HG02798 (cell line): ENCODE measurements at regions not wholly inside any gene's neighbourhood (a gene's known extent, or its start where the extent isn't known, plus 50 kb on each side); places are given as distances from the start of the nearest gene placed in this dataset.

ENCODE experiments used
- ATAC-seq: cut with Tn5 transposase; IDR thresholded peaks from one replicate; pipeline ENCODE4 v1.9.1; 2021; ENCODE audit warnings: mild to moderate bottlenecking; ENCODE audit not compliant: unreplicated experiment, poor library complexity

DNA sequence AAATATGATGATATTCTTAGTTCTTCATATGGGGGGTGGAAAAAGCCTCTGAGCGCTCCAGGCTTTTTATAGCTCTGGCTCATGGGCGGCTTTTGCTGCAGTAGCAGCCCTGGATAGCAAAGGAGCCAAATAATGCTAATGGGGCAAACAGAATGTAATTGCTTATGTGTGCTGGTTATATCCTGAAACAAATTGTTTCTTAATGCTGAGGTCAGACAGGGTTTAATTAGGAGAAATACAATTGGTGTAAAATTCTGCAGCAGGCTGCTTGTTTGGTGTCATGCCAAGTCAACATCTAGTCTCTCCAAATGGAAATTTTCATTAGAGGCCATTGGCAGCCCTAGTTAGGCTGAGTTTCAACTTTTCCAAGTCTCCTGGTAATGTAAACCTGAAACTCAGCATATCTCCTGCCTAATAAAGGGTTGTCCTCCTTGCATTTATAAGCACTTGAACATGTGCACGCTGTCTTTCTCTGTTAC lies 530.1 kb upstream of the NOX3 start:
- ATAC-seq, result no peak

DNA sequence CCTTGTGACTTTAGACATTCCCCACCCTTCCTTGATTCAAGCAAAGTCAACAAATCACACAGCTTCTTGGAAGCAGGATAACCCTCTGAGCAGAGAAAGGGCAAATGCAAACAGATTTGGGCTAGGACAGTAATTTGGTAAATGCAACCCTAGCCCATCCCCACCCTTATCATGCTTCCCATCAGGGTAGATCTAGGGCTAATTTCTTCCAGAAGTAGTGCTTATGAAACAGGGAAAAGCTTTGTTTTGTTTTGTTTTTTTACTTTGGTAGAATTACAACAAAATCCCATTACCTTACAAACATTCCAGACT lies 525.1 kb upstream of the NOX3 start:
- no peak for ATAC-seq

DNA sequence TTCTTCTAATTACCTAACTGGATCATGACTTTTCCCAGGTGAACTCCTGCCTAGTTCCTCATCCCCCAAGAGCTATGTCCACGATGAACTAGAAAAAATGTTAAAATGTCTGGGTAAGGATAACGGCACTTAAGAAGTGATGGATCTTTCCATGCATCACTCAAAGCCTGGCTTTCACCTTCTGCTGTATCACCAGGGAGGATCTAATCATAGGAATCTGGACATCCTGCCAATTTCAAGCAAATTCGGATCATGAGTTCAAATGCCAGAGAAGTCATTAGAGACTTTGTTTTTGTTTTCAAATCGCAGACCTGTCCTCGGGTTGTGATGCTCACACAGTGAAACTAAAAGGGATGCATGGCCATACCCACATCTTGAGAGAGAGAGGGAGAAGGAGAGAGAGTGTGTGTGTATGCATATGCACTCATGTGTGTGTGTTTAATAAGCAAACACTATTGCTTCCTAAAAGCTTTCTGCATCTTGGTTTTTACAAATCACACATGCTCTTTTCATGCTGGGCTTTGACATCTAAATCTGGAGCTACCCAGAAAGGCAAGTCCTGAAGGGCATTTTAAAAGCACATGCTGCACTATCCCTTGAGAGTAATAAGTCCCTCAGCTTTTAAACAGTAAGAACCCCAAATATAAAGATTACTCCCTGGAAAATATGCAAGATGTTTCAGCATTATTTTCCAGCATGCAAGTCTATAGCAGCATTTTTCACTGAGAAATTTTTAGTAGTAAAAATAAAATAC lies 524.6 kb upstream of the NOX3 start:
- no peak for ATAC-seq

DNA sequence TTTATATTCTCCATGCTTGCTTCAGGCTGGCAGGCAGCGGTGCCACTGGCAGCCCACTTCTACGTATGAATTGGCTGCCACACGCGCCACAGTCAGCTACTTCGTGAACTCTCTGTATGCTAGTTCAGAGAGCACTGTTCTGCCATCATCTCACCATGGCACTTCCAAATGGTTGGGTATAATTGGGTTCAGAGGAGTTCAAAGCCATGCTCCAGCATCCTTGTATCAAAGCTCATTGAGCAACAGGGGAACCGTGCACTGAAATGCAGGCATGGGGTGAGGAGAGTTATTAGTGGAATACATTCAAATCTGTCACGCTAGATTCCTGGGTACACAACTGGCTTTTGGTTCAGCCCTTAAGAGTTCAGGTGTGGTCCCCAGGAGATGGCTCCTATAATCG lies 519.9 kb upstream of the NOX3 start:
- no peak for ATAC-seq

DNA sequence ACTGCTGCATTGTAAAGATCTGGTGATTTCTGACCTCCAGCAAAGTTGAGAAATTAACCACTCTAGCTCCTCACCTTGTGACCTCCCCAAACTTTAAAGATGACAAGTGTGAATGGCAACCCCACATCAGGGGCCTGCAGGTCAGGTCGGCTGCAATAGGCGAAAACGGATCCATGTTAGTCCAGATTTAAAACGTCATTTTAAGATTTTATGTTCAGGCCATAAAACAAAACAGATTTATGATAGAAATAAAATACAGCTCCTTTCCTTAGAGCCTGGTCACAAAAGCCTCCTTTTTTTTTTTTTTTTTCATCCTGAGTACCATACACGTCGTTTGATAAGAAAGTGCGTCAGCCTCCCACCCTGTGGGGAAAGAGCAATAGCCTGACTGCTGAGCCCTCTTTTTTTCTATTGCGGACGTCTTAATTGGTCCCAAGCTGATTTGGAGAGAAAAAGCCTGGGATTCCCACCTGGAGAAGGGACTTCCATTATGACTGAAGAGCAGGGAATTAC lies 519.2 kb upstream of the NOX3 start:
- ATAC-seq, result no peak

DNA sequence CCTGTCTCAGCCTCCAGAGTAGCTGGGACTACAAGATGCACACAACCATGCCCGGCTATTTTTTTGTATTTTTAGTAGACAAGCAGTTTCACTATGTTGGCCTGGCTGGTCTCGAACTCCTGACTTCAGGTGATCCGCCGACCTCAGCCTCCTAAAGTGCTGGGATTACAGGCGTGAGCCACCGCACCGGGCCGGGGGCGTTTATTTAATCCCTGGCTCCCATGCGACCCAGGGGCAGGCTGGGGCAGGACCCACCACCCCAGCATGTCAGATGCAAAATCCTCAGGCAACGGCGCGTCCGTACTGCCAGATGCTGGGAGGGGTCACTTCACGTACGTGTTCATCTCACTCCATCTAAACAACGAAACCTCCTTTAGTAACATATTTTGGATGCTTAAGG lies 518.7 kb upstream of the NOX3 start:
- ATAC-seq, result no peak

DNA sequence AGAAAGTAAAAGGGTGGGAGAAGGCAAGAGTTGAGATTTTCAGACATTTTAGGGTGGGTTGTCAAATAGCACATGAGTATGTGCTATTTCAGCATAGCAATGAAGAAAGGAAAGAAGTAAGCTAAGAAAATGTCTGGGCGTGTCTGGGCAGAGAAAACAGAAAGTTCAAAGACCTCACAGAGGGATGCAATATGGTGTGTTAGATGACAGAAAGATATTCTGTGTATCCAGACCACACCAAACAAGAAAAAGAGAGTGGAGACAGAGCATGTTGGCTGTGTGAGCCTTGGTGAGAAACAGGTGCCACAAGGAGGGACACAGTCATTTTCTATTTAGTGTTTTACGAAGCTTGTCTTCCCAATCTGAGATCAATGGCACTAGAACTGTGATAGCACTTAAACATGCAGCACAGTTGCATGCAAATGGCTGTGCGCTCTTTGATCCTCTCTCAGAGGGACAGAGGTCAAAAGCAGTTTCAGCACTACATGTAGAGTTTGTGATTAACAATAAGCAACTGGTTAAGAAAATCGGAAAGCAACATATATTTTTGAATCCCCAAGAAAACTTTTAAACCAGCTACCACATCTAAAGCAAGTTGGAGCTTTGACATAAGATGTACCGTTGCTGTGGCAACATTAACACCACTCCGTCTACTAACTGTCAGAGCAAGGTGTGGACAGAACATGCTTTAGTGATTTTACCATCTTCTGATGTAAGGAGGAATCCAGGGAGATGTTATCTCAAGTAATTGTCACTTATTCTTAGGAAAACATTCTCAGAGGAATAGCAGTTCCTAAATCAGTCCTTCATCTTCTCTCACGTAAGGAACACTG lies 515.5 kb upstream of the NOX3 start:
- no peak for ATAC-seq

DNA sequence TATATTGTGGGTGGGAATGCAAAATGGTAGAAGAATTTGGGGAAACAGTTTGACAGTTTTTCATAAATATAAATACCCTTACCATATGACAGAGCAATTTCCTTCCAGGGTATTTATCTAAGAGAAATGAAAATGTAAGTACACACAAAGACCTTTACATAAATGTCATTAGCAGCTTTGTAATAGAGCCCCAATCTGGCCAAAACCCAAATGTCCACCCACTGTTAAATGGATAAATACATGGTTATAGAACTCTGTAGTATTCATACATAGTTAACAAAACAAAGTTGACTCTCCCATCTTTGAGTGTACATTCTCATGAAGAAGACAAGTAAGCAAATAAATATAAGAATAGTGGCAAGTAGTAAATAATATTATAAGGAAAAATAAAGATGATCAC lies 514.8 kb upstream of the NOX3 start:
- no peak for ATAC-seq

DNA sequence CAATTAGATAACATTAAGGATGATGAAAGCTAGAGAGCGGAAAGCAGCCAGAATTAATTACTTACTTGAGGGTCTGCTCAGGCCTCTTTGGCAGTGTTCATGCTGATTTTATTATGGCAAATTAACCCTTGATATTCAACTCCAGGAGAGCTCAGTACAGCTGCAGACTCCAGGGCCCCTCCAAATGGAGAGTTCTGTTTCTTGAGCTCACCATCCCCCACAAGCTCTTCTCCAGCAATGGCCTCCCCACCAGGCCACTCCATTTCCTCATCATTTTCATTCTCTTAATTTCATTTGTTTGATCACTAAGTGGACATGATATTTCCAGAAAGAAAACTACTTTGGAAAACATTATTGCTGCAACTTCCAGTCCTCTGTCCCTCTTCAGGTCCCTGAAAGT lies 513.3 kb upstream of the NOX3 start:
- ATAC-seq, result no peak

DNA sequence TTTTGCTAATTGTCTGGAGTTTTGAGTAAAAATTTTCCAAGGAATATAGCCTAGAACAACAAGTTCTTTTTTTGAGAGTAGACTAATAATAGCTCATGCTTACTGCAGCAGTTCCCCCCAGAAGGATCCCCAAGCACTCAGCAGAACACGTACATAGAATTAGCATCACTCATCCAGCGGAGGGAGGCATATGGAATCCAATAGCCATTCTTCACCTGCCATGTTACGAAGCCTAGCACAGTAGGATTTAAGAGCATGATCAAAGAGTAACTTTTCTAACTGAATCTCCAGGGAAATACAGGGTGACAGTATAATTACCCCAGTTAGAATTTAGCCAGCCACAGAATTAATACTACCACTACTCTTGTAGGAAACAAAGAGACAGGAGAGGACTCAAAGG lies 511.7 kb upstream of the NOX3 start:
- no peak for ATAC-seq

DNA sequence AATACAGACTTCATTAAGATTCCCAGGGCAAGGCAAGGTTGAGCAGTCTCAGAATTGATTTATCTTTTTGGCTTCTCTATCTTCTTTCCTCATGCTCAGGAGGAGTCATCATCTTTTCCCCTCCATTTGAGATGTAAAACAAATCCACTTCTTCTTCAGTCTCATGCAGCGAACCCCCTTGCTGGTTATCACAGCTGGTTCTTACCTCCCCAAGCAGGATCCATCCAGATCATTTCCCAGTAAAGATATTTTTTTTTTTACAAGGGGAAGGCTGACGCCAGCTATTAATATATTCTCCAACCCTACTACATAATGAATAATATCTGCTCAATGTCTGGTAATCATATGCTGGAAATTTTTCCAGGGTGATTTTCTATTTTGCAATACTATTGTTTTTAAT lies 508.9 kb upstream of the NOX3 start:
- ATAC-seq, result no peak

DNA sequence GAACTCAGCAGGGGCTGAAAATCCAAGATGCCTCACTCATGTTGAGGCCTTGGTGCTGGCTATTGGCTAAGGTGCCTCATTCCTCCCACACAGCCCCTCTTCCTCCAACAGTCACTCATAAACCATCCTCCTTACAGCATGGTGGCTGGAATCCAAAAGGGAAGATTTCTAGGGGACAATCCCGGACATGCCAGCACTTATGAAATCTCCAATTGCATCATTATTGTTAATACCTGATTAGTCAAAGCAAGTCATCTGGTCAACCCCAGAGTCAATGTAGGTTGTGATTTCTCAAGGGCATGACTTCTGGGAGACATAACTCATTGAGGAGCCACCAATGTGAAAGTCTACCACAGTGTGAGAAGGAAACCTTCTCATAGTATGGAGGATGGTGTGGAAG lies 506.6 kb upstream of the NOX3 start:
- no peak for ATAC-seq

DNA sequence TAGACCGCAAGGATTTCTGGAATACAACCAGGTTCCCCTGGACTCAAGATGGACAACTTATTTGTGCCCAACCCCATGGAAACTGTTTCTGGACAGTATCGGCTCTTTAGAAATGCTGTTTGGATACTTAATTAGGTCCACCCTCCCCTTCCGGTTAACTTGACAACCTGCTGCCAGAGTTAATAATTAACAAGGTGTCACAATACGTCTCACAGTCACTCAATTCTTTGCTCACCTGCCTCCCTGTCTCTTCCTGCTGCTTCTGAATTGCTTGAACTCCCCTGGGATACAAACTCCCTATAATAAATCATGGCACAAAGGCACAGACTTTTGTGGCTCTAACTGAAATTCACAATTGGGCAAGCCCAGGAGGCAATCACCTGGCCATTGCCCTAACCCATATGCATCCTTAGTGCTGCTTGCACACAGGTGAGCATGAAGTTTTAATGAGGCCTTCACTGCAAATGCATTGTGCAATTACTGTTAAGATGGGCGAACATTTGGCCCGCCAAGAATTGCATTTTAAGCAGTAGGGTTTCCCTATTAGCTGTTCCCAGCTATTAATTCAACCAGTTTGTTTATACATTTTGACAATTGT lies 504.4 kb upstream of the NOX3 start:
- ATAC-seq, result no peak

DNA sequence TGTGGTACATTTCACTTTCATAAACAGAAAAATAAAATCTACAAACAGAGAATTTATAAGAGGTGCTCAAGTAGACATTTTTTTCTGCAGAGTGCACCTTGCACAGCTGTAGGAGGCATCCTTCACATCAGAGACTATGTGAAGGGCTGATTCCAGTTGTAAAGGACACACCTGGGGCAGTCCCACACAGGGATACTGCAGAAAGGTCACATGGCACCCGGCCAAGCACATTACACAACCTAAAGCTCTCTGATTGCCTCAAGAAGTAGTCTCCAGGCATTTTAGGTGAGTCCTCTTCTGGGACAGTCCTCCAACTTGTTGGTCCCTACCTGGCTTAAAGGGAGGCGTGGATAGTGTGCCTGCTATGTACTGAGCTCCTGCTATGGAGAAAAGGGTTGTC lies 502.9 kb upstream of the NOX3 start:
- ATAC-seq, result no peak

DNA sequence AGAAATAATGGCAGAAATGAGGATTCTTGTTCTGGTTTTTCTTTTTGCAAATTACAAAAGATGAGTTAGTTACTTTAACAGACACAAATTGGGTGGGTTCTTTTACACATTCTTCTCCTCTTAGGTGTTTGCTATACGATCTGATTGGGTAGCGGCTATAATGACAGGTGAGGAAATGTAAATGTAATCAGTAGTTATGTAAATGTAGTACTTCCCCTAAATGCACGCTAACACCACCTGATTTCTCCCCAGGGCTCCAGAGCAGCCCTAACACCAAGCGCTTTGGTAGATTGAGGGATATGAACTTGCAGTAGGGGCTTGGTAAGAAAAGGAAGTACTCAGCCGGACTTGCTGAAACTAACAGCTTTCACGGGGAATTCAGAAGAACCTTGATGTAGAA lies 499.4 kb upstream of the NOX3 start:
- ATAC-seq, result no peak

DNA sequence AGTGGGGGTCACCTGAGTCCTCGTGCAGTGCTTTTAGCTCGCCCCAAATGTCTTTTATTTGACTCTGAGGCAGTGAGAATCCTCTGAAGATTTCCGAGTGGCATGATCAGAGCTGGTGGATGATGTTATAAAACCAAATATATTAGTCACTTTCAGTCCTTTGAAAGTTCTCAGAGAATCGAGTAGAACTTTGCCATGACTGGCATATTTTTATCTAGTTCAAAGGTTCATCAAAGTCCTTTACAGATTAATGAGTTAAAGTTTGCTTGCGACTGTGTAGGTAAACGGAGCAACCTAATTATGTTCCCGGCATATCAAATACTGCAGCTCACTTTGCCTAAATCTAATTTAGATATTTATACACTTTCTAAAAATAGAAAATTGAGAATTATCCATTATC lies 498.5 kb upstream of the NOX3 start:
- no peak for ATAC-seq

DNA sequence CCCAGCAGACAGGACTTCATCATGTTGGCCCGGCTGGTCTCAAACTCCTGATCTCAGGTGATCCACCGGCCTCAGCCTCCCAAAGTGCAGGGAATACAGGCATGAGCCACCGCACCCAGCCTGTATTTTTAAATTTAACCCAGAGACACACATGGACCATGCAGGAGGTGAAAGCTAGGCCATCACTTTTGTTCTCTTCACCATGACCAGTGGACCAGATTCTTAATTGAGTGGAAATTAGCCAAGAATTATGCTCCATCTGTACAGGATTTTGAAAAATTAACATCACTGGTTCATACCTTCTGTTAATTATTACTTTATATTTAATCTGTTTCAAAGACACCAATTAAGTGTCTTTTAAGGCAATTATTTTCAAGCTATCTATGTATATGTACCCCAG lies 493.6 kb upstream of the NOX3 start:
- no peak for ATAC-seq

DNA sequence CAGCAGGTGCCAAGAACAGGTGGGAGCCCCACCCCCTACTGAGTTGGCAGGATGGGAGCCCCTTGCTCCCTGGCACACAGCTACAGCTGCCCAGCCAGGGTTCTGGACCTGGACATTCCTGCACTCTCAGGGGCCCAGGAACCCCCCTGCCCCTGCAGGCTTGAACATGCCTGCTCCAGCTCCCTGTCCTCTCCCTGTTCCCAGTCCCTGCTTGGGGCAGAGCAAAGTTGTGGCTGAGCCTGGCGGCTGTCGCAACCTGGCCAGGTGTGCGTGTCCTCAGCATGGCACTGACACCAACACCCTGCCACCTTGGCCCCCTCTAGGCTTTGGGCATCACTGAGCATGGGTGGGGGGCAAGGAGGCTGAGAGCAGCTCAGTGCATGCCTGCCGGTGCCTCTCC lies 491.2 kb upstream of the NOX3 start:
- ATAC-seq, result no peak

DNA sequence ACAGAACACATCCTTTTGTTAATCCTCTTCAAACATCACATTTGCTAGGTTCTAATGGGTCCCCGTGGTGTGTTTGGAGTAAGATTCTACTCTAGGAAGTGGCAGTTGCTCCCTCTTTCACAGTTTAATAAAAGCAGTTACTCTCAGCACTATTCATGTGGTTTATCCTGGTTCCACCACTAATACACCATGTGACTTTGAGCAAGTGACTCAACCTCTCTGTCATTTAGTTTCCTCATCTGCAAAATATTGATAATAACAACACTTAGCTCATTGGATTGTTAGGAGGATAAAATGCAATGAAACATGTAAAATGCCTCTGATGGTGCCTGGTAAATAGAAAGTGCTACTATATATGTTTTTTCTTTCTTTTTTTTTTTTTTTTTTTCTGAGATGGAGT lies 488.0 kb upstream of the NOX3 start:
- no peak for ATAC-seq

DNA sequence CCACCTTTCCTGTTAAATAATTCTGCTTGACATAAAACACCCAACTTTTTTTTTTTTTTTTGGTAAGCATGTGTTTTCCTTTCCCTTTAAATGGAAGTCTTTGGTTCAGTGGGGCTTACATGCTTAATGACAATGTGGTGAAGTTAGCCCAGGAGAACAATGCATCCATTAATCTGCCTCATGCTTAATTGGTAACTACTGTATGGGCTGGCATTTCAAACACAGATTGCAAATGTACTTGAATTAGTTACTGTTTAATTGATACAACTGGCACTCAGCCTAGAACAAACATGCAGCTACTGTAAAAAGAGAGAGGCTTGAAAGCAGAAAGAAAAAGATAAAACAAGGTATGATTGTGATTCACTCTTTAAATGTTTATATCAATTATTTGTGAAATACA lies 483.6 kb upstream of the NOX3 start:
- no peak for ATAC-seq

DNA sequence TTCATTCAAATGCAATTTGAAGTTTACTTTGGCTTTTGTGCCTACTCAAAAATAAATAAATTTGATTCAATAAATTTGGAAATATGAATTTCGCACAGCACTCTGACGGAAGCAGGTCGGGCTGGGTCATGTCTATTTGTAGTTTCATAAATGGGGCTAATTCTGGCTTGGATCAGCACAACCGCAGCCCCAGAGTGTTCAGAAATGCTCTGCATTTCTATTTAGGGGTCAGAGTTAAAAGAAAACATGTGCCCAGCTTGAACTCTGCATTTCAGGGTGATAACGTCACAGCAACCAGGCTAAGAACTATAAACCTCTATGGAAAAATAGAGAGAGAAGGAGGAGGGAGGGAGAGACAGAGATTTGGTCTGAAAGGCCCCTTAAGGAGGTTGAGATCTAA lies 480.9 kb upstream of the NOX3 start:
- no peak for ATAC-seq
